Osteoblast (primary cell): ENCODE measurements at regions not wholly inside any gene's neighbourhood (a gene's known extent, or its start where the extent isn't known, plus 50 kb on each side); places are given as distances from the start of the nearest gene placed in this dataset.

Experiments
- DNase-seq: peaks from one replicate; pipeline ENCODE4 v3.0.0; 2011; ENCODE audit warnings: low spot score, mixed read lengths; ENCODE audit not compliant: insufficient read length; ENCODE audit errors: missing footprints
- H2AFZ ChIP-seq: 2 replicates; pipeline ENCODE4 v1.6.0; 2011; ENCODE audit warnings: mild to moderate bottlenecking, low read length
- H3K27ac ChIP-seq: 2 replicates; pipeline ENCODE4 v1.5.1; 2011; ENCODE audit warnings: mild to moderate bottlenecking, low read depth, low read length, moderate library complexity
- H3K27me3 ChIP-seq: 2 replicates; pipeline ENCODE4 v1.6.0; 2012; ENCODE audit warnings: mild to moderate bottlenecking, control low read depth, inconsistent platforms, low read length, moderate library complexity; ENCODE audit not compliant: insufficient read depth
- H3K36me3 ChIP-seq: 2 replicates; pipeline ENCODE4 v1.5.1; 2011; ENCODE audit warnings: mild to moderate bottlenecking, low read length, control low read depth, moderate library complexity; ENCODE audit not compliant: insufficient read depth
- H3K4me1 ChIP-seq: 2 replicates; pipeline ENCODE4 v1.5.1; 2011; ENCODE audit warnings: mild to moderate bottlenecking, low read length, control low read depth, moderate library complexity; ENCODE audit not compliant: insufficient read depth
- H3K4me2 ChIP-seq: 2 replicates; pipeline ENCODE4 v1.6.0; 2011; ENCODE audit warnings: mild to moderate bottlenecking, low read length; ENCODE audit not compliant: insufficient read depth
- H3K4me3 ChIP-seq: fragments of 200-600 bp; sonication (generic); 3 replicates; pipeline ENCODE4 v1.5.1; 2012; ENCODE audit warnings: mild to moderate bottlenecking, low read length, inconsistent platforms; ENCODE audit not compliant: insufficient read depth
- H3K79me2 ChIP-seq: 2 replicates; pipeline ENCODE4 v1.6.0; 2012; ENCODE audit warnings: mild to moderate bottlenecking, low read length, control low read depth, inconsistent platforms; ENCODE audit not compliant: insufficient read depth
- H3K9me3 ChIP-seq: 2 replicates; pipeline ENCODE4 v1.5.1; 2011; ENCODE audit warnings: low read depth, low read length, control low read depth
- H4K20me1 ChIP-seq: 2 replicates; pipeline ENCODE4 v1.6.0; 2012; ENCODE audit warnings: mild to moderate bottlenecking, low read length, control low read depth; ENCODE audit not compliant: insufficient read depth
- CTCF ChIP-seq: IDR thresholded peaks from 2 replicates; pipeline ENCODE4 v1.5.1; 2011; ENCODE audit warnings: mild to moderate bottlenecking, low read depth, low read length, moderate library complexity; ENCODE audit errors: extremely low read depth

GRCh38 chr15:29348336-29348914 lies 78.8 kb upstream of the NSMCE3 start:
- H4K20me1 ChIP-seq = no peaks in the 10 kb centered on the region
- H2AFZ ChIP-seq = peak overlapping the region; percentile 66
- H3K4me3 ChIP-seq = no peak overlapping the region
- H3K9me3 ChIP-seq = no peaks in the 10 kb centered on the region
- H3K27me3 ChIP-seq = no peaks in the 10 kb centered on the region
- DNase-seq = peak; percentile 64
- H3K79me2 ChIP-seq = no peaks in the 10 kb centered on the region
- H3K4me1 ChIP-seq = no peaks in the 10 kb centered on the region
- H3K27ac ChIP-seq = no peak overlapping the region
- TF ChIP-seq CTCF = no peak
- H3K4me2 ChIP-seq = no peak overlapping the region
- no peaks in the 10 kb centered on the region for H3K36me3 ChIP-seq

- H3K36me3 ChIP-seq = no peaks in the 10 kb centered on the region
- no peak overlapping the region for H2AFZ ChIP-seq
- no peaks in the 10 kb centered on the region for H3K9me3 ChIP-seq
- H3K27ac ChIP-seq = no peak overlapping the region
- no peak for TF ChIP-seq CTCF
- no peaks in the 10 kb centered on the region for H4K20me1 ChIP-seq
- no peaks in the 10 kb centered on the region for H3K4me1 ChIP-seq
- no peak overlapping the region for H3K4me2 ChIP-seq
- H3K27me3 ChIP-seq = no peaks in the 10 kb centered on the region
- peak; percentile 56 for DNase-seq
- no peak overlapping the region for H3K4me3 ChIP-seq
- no peaks in the 10 kb centered on the region for H3K79me2 ChIP-seq
Observed at GRCh38 chr15:29346998-29347397, 77.4 kb upstream of the NSMCE3 start.

GRCh38 chr15:29345549-29346525 lies 76.2 kb upstream of the NSMCE3 start:
- H4K20me1 ChIP-seq = no peaks in the 10 kb centered on the region
- no peaks in the 10 kb centered on the region for H3K9me3 ChIP-seq
- no peaks in the 10 kb centered on the region for H3K4me1 ChIP-seq
- no peaks in the 10 kb centered on the region for H3K27me3 ChIP-seq
- H3K4me3 ChIP-seq = no peak overlapping the region
- no peak for DNase-seq
- H3K27ac ChIP-seq = no peak overlapping the region
- H2AFZ ChIP-seq = no peak overlapping the region
- H3K79me2 ChIP-seq = no peaks in the 10 kb centered on the region
- TF ChIP-seq CTCF = no peak
- no peak overlapping the region for H3K4me2 ChIP-seq
- H3K36me3 ChIP-seq = no peaks in the 10 kb centered on the region

GRCh38 chr15:29344474-29344873 lies 74.9 kb upstream of the NSMCE3 start:
- Histone ChIP-seq H3K27me3 (no peaks in the 10 kb centered on the region), H3K79me2 (no peaks in the 10 kb centered on the region), H3K4me3 (no peak overlapping the region), H3K4me1 (no peaks in the 10 kb centered on the region), H3K27ac (no peak overlapping the region), H2AFZ (no peak overlapping the region), H3K9me3 (no peaks in the 10 kb centered on the region), H3K36me3 (no peaks in the 10 kb centered on the region), H4K20me1 (no peaks in the 10 kb centered on the region), H3K4me2 (no peak overlapping the region)
- TF ChIP-seq CTCF = no peak
- DNase-seq = no peak
